ENCODE measurements at regions not wholly inside any gene's neighbourhood (a gene's known extent, or its start where the extent isn't known, plus 50 kb on each side); places are given as distances from the start of the nearest gene placed in this dataset.

- ChIA-PET POLR2A (interaction anchor here (0.7 kb wide), 1 partner anchor 15 kb away, joined by 3 read pairs; no protein-coding TSS in a partner anchor), CTCF (interaction anchor here (0.6 to 1.2 kb wide), 2 partner anchors 15 to 332 kb away, joined by 3 read pairs; no protein-coding TSS in a partner anchor)
- no peak overlapping the region for H3K27ac Mint-ChIP-seq
These were observed 106.8 kb upstream of the BCL2L14 start for GRCh38 chr12:11963841-11964471.

GRCh38 chr12:11965258-11965910 is 105.4 kb upstream of the BCL2L14 start:
- CTCF ChIA-PET, result no interaction called here
- peaks cover 5% of the 10 kb centered on the region for H3K9me3 Mint-ChIP-seq (ENCODE audit: insufficient read depth)
- H3K36me3 Mint-ChIP-seq (ENCODE audit: low read depth), result peaks cover 2% of the 10 kb centered on the region
- no peak for ATAC-seq
- DNase-seq, result no peak
- peaks cover 8% of the 10 kb centered on the region for H3K4me1 Mint-ChIP-seq (ENCODE audit: low read depth)
- H3K27me3 Mint-ChIP-seq (ENCODE audit: low read depth), result no peaks in the 10 kb centered on the region
- no peak overlapping the region for H3K27ac Mint-ChIP-seq
- H3K4me3 Mint-ChIP-seq, result no peak overlapping the region
- POLR2A ChIA-PET, result no interaction called here

More at GRCh38 chr12:11963841-11964471, 106.8 kb upstream of the BCL2L14 start:
- ATAC-seq (no peak), DNase-seq (no peak)
- no peak overlapping the region for H3K4me3 Mint-ChIP-seq
- peaks cover 5% of the 10 kb centered on the region for H3K9me3 Mint-ChIP-seq (ENCODE audit: insufficient read depth)
- peaks cover 2% of the 10 kb centered on the region for H3K36me3 Mint-ChIP-seq (ENCODE audit: low read depth)
- peaks cover 18% of the 10 kb centered on the region for H3K4me1 Mint-ChIP-seq (ENCODE audit: low read depth)
- H3K27me3 Mint-ChIP-seq (ENCODE audit: low read depth), result no peaks in the 10 kb centered on the region

GRCh38 chr12:11967376-11968047 is 103.2 kb upstream of the BCL2L14 start:
- no peak for DNase-seq
- peaks cover 8% of the 10 kb centered on the region for H3K4me1 Mint-ChIP-seq (ENCODE audit: low read depth)
- CTCF ChIA-PET, result interaction anchor here (1.5 kb wide), 1 partner anchor 65 kb away, joined by 6 read pairs; no protein-coding TSS in a partner anchor
- H3K36me3 Mint-ChIP-seq (ENCODE audit: low read depth), result peaks cover 4% of the 10 kb centered on the region
- POLR2A ChIA-PET, result interaction anchor here (0.6 kb wide), 1 partner anchor 15 kb away, joined by 3 read pairs; no protein-coding TSS in a partner anchor
- H3K4me3 Mint-ChIP-seq, result no peak overlapping the region
- no peaks in the 10 kb centered on the region for H3K27me3 Mint-ChIP-seq (ENCODE audit: low read depth)
- peaks cover 5% of the 10 kb centered on the region for H3K9me3 Mint-ChIP-seq (ENCODE audit: insufficient read depth)
- ATAC-seq, result no peak
- H3K27ac Mint-ChIP-seq, result no peak overlapping the region

GRCh38 chr12:11968048-11968383 is 102.7 kb upstream of the BCL2L14 start:
- CTCF ChIA-PET, result no interaction called here
- H3K36me3 Mint-ChIP-seq (ENCODE audit: low read depth), result peaks cover 4% of the 10 kb centered on the region
- H3K27me3 Mint-ChIP-seq (ENCODE audit: low read depth), result no peaks in the 10 kb centered on the region
- ATAC-seq (no peak), DNase-seq (no peak)
- H3K9me3 Mint-ChIP-seq (ENCODE audit: insufficient read depth), result peaks cover 5% of the 10 kb centered on the region
- no peak overlapping the region for H3K27ac Mint-ChIP-seq
- no peak overlapping the region for H3K4me3 Mint-ChIP-seq
- H3K4me1 Mint-ChIP-seq (ENCODE audit: low read depth), result peaks cover 8% of the 10 kb centered on the region
- POLR2A ChIA-PET, result no interaction called here

GRCh38 chr12:11968516-11968915 is 102.2 kb upstream of the BCL2L14 start:
- ATAC-seq (no peak), DNase-seq (no peak)
- no peak overlapping the region for H3K27ac Mint-ChIP-seq
- POLR2A ChIA-PET, result no interaction called here
- H3K9me3 Mint-ChIP-seq (ENCODE audit: insufficient read depth), result peaks cover 2% of the 10 kb centered on the region
- no peak overlapping the region for H3K4me3 Mint-ChIP-seq
- H3K36me3 Mint-ChIP-seq (ENCODE audit: low read depth), result peaks cover 4% of the 10 kb centered on the region
- CTCF ChIA-PET, result interaction anchor here (1.0 kb wide), 1 partner anchor 11 kb away, joined by 4 read pairs; no protein-coding TSS in a partner anchor
- H3K27me3 Mint-ChIP-seq (ENCODE audit: low read depth), result no peaks in the 10 kb centered on the region
- peaks cover 5% of the 10 kb centered on the region for H3K4me1 Mint-ChIP-seq (ENCODE audit: low read depth)

- Mint-ChIP-seq H3K27ac (no peak overlapping the region), H3K9me3 (ENCODE audit: insufficient read depth) (no peaks in the 10 kb centered on the region), H3K4me1 (ENCODE audit: low read depth) (peaks cover 5% of the 10 kb centered on the region), H3K36me3 (ENCODE audit: low read depth) (peaks cover 2% of the 10 kb centered on the region), H3K4me3 (no peak overlapping the region), H3K27me3 (ENCODE audit: low read depth) (peaks cover 7% of the 10 kb centered on the region)
- no peak for ATAC-seq
- POLR2A ChIA-PET, result no interaction called here
- no peak for DNase-seq
- CTCF ChIA-PET, result interaction anchor here (1.0 kb wide), 1 partner anchor 10 kb away, joined by 4 read pairs; no protein-coding TSS in a partner anchor
These were observed 101.1 kb upstream of the BCL2L14 start for GRCh38 chr12:11969437-11970154.

GRCh38 chr12:11970155-11970520 is 100.6 kb upstream of the BCL2L14 start:
- no peak overlapping the region for H3K27ac Mint-ChIP-seq
- peaks cover 7% of the 10 kb centered on the region for H3K27me3 Mint-ChIP-seq (ENCODE audit: low read depth)
- no peak for ATAC-seq
- peaks cover 5% of the 10 kb centered on the region for H3K4me1 Mint-ChIP-seq (ENCODE audit: low read depth)
- H3K4me3 Mint-ChIP-seq, result no peak overlapping the region
- no peaks in the 10 kb centered on the region for H3K9me3 Mint-ChIP-seq (ENCODE audit: insufficient read depth)
- POLR2A ChIA-PET, result no interaction called here
- CTCF ChIA-PET, result no interaction called here
- no peak for DNase-seq
- H3K36me3 Mint-ChIP-seq (ENCODE audit: low read depth), result peaks cover 2% of the 10 kb centered on the region

- POLR2A ChIA-PET, result no interaction called here
- Mint-ChIP-seq H3K27me3 (ENCODE audit: low read depth) (peaks cover 10% of the 10 kb centered on the region), H3K9me3 (ENCODE audit: insufficient read depth) (no peaks in the 10 kb centered on the region), H3K27ac (no peak overlapping the region), H3K4me3 (no peak overlapping the region), H3K4me1 (ENCODE audit: low read depth) (peaks cover 8% of the 10 kb centered on the region), H3K36me3 (ENCODE audit: low read depth) (peaks cover 2% of the 10 kb centered on the region)
- DNase-seq (no peak), ATAC-seq (no peak)
- CTCF ChIA-PET, result interaction anchor here (1.3 kb wide), 1 partner anchor 28 kb away, joined by 3 read pairs; no protein-coding TSS in a partner anchor
These were observed 97.3 kb upstream of the BCL2L14 start for GRCh38 chr12:11973396-11973795.

GRCh38 chr12:11976005-11976404 is 94.7 kb upstream of the BCL2L14 start:
- Mint-ChIP-seq H3K4me3 (no peak overlapping the region), H3K36me3 (ENCODE audit: low read depth) (peaks cover 10% of the 10 kb centered on the region), H3K27me3 (ENCODE audit: low read depth) (peaks cover 10% of the 10 kb centered on the region), H3K9me3 (ENCODE audit: insufficient read depth) (peaks cover 4% of the 10 kb centered on the region), H3K27ac (no peak overlapping the region), H3K4me1 (ENCODE audit: low read depth) (peaks cover 29% of the 10 kb centered on the region)
- ATAC-seq, result no peak
- POLR2A ChIA-PET, result no interaction called here
- CTCF ChIA-PET, result no interaction called here
- no peak for DNase-seq

GRCh38 chr12:11978726-11979384 is 91.9 kb upstream of the BCL2L14 start:
- no peak overlapping the region for H3K27ac Mint-ChIP-seq
- ATAC-seq (no peak), DNase-seq (no peak)
- peaks cover 50% of the 10 kb centered on the region for H3K4me1 Mint-ChIP-seq (ENCODE audit: low read depth)
- peaks cover 32% of the 10 kb centered on the region for H3K36me3 Mint-ChIP-seq (ENCODE audit: low read depth)
- peaks cover 22% of the 10 kb centered on the region for H3K9me3 Mint-ChIP-seq (ENCODE audit: insufficient read depth)
- ChIA-PET CTCF (interaction anchor here (0.6 to 1.4 kb wide), 6 partner anchors 10 to 448 kb away, joined by 3 to 4 read pairs (median 3); no protein-coding TSS in a partner anchor), POLR2A (interaction anchor here (0.9 to 1.9 kb wide), 3 partner anchors 15 to 329 kb away, joined by 3 to 5 read pairs (median 4); partner anchors contain the start of gene ETV6)
- no peak overlapping the region for H3K4me3 Mint-ChIP-seq
- H3K27me3 Mint-ChIP-seq (ENCODE audit: low read depth), result peaks cover 7% of the 10 kb centered on the region

- Mint-ChIP-seq H3K36me3 (ENCODE audit: low read depth) (peaks cover 32% of the 10 kb centered on the region), H3K9me3 (ENCODE audit: insufficient read depth) (peaks cover 23% of the 10 kb centered on the region), H3K27me3 (ENCODE audit: low read depth) (peaks cover 3% of the 10 kb centered on the region), H3K27ac (peak overlapping the region; percentile 72), H3K4me3 (peak overlapping the region; percentile 13), H3K4me1 (ENCODE audit: low read depth) (peaks cover 50% of the 10 kb centered on the region)
- ChIA-PET CTCF (interaction anchor here (1.0 to 2.6 kb wide), 3 partner anchors 11 to 30 kb away, joined by 3 to 32 read pairs (median 4); no protein-coding TSS in a partner anchor), POLR2A (interaction anchor here (1.9 to 2.1 kb wide), 2 partner anchors 30 to 330 kb away, joined by 5 to 15 read pairs; partner anchors contain the start of gene ETV6)
- ATAC-seq (no peak), DNase-seq (no peak)
These were observed 90.6 kb upstream of the BCL2L14 start for GRCh38 chr12:11980115-11980514.

Measured in activated CD8-positive, alpha-beta T cell treated with anti-CD3 and anti-CD28 coated beads, Interleukin-2, amount 10 ng/mL, durations not matched to agents 7 days and 5 days (primary cell).